ENCODE measurements at regions not wholly inside any gene's neighbourhood (a gene's known extent, or its start where the extent isn't known, plus 50 kb on each side); places are given as distances from the start of the nearest gene placed in this dataset.

GRCh38 chr12:98446682-98447081, 68.7 kb upstream of the TMPO start:
- TF ChIP-seq RFX5 (IDR thresholded peaks at IDR 0.05; ENCODE audit: low read length) (no peak), CTCF (IDR thresholded peaks at IDR 0.05) (no peak), POLR2AphosphoS5 (IDR thresholded peaks at IDR 0.05; ENCODE audit: low read depth, low read length) (no peak), ELF1 (IDR thresholded peaks at IDR 0.05) (no peak), RAD21 (IDR thresholded peaks at IDR 0.05; ENCODE audit: low read length) (no peak), REST (IDR thresholded peaks at IDR 0.05; ENCODE audit: low read depth, low read length) (no peak), MAX (IDR thresholded peaks at IDR 0.05; ENCODE audit: low read depth) (no peak), SMC3 (IDR thresholded peaks at IDR 0.05; ENCODE audit: low read depth, low read length) (no peak), ZBTB33 (IDR thresholded peaks at IDR 0.05; ENCODE audit: borderline replicate concordance, low read depth) (no peak), USF2 (IDR thresholded peaks at IDR 0.05; ENCODE audit: borderline replicate concordance, low read depth, low read length) (no peak), RCOR1 (IDR thresholded peaks at IDR 0.05; ENCODE audit: low read length) (no peak), YY1 (IDR thresholded peaks at IDR 0.05; ENCODE audit: low read depth) (no peak), RXRA (IDR thresholded peaks at IDR 0.05; ENCODE audit: borderline replicate concordance, low read depth) (no peak), TAF1 (IDR thresholded peaks at IDR 0.05; ENCODE audit: borderline replicate concordance, low read depth, low read length) (no peak)

Data from SK-N-SH (cell line).